Head of caudate nucleus (tissue), 42 donors: ENCODE measurements at regions not wholly inside any gene's neighbourhood (a gene's known extent, or its start where the extent isn't known, plus 50 kb on each side); places are given as distances from the start of the nearest gene placed in this dataset.
A peak's percentile ranks its signal among the peaks of the same experiment; 100 is the strongest.

Experiments
- DNase-seq, 42 donors: peaks; one replicate each; pipeline versions ENCODE4 v3.0.0 to v3.0.0-alpha.2; 2020 to 2021; ENCODE audit warnings: mixed read lengths in 7 of 42
- intact Hi-C: fragments of 100-400 bp; cut with DNase I; formaldehyde crosslinking; loops from one replicate; pipeline ENCODE4 v1.15.0; 2022

GRCh38 chr14:81662570-81663197 is 129.0 kb upstream of the SEL1L start:
- intact Hi-C loops: no loop called here
- DNase-seq: no peak

GRCh38 chr14:81668626-81669274 is 135.1 kb upstream of the SEL1L start:
- intact Hi-C loops: no loop called here

GRCh38 chr14:81669308-81669707 is 135.7 kb upstream of the SEL1L start:
- intact Hi-C loops: no loop called here
- DNase-seq: no peak

More at GRCh38 chr14:81668626-81669274, 135.1 kb upstream of the SEL1L start:
- DNase-seq: no peak

- DNase-seq: peak in 2 of 42 donors; percentile 3 to 14
- intact Hi-C loops: no loop called here
Observed at GRCh38 chr14:81673930-81674329, 140.3 kb upstream of the SEL1L start.

GRCh38 chr14:81676395-81676794 is 142.7 kb upstream of the SEL1L start:
- intact Hi-C loops: no loop called here
- no peak for DNase-seq

- intact Hi-C loops: no loop called here
Observed at GRCh38 chr14:81676879-81677278, 143.2 kb upstream of the SEL1L start.

GRCh38 chr14:81677736-81678135 is 144.1 kb upstream of the SEL1L start:
- intact Hi-C loops: no loop called here
- DNase-seq: no peak

More at GRCh38 chr14:81676879-81677278, 143.2 kb upstream of the SEL1L start:
- DNase-seq: no peak

GRCh38 chr14:81679226-81679625 is 145.6 kb upstream of the SEL1L start:
- no peak for DNase-seq
- intact Hi-C loops: no loop called here

- intact Hi-C loops: no loop called here
- no peak for DNase-seq
Observed at GRCh38 chr14:81681541-81681940, 147.9 kb upstream of the SEL1L start.

- intact Hi-C loops: no loop called here
- DNase-seq: no peak
Observed at GRCh38 chr14:81682134-81682533, 148.5 kb upstream of the SEL1L start.

- intact Hi-C loops: no loop called here
Observed at GRCh38 chr14:81682701-81683100, 149.0 kb upstream of the SEL1L start.

GRCh38 chr14:81684696-81685095 is 151.0 kb upstream of the SEL1L start:
- no peak for DNase-seq
- intact Hi-C loops: no loop called here

More at GRCh38 chr14:81682701-81683100, 149.0 kb upstream of the SEL1L start:
- DNase-seq: no peak

GRCh38 chr14:81686512-81686911 is 152.9 kb upstream of the SEL1L start:
- no peak for DNase-seq
- intact Hi-C loops: no loop called here

GRCh38 chr14:81691931-81692330 is 158.3 kb upstream of the SEL1L start:
- intact Hi-C loops: no loop called here
- DNase-seq: no peak

GRCh38 chr14:81694419-81694818 is 160.8 kb upstream of the SEL1L start:
- DNase-seq: no peak
- intact Hi-C loops: no loop called here

GRCh38 chr14:81709681-81710080 is 176.0 kb upstream of the SEL1L start:
- intact Hi-C loops: no loop called here

GRCh38 chr14:81710232-81710845 is 176.7 kb upstream of the SEL1L start:
- peak in 23 of 42 donors; percentile 13 to 66 (median 33) for DNase-seq
- intact Hi-C loops: no loop called here

More at GRCh38 chr14:81709681-81710080, 176.0 kb upstream of the SEL1L start:
- DNase-seq: no peak

GRCh38 chr14:81715731-81716130 is 182.1 kb upstream of the SEL1L start:
- DNase-seq: no peak
- intact Hi-C loops: no loop called here

GRCh38 chr14:81716953-81717352 is 183.3 kb upstream of the SEL1L start:
- intact Hi-C loops: no loop called here
- DNase-seq: no peak

- intact Hi-C loops: no loop called here
- DNase-seq: no peak
Observed at GRCh38 chr14:81723956-81724355, 190.3 kb upstream of the SEL1L start.

GRCh38 chr14:81727218-81727617 is 193.6 kb upstream of the SEL1L start:
- peak in 1 of 42 donors; percentile 16 for DNase-seq

More at GRCh38 chr14:81727218-81727617, 193.6 kb upstream of the SEL1L start:
- intact Hi-C loops: no loop called here
